HAP-1 (cell line): ENCODE measurements at regions not wholly inside any gene's neighbourhood (a gene's known extent, or its start where the extent isn't known, plus 50 kb on each side); places are given as distances from the start of the nearest gene placed in this dataset.

Experiments used
- DNase-seq, 2 experiments: peaks; one replicate each; pipeline ENCODE4 v3.0.0-alpha.2; 2016 to 2020; ENCODE audit warnings: low spot score in 2 of 2
- H3K27me3 ChIP-seq: fragments of 250-450 bp; sonication (Bioruptor Pico); 2 replicates; pipeline ENCODE4 v1.5.1; 2020; ENCODE audit warnings: low read depth, mild to moderate bottlenecking, moderate library complexity
- H3K36me3 ChIP-seq: fragments of 250-450 bp; sonication (Bioruptor Pico); replicated peaks from 2 replicates; pipeline ENCODE4 v1.5.1; 2020; ENCODE audit warnings: mild to moderate bottlenecking
- H3K4me1 ChIP-seq: fragments of 250-450 bp; sonication (Bioruptor Pico); 2 replicates; pipeline ENCODE4 v1.5.1; 2020; ENCODE audit warnings: mild to moderate bottlenecking
- H3K4me3 ChIP-seq: fragments of 250-450 bp; sonication (Bioruptor Pico); 2 replicates; pipeline ENCODE4 v1.5.1; 2020; ENCODE audit warnings: mild to moderate bottlenecking, moderate library complexity
- H3K9me3 ChIP-seq: fragments of 250-450 bp; sonication (Bioruptor Pico); 2 replicates; pipeline ENCODE4 v1.5.1; 2020; ENCODE audit warnings: mild to moderate bottlenecking, moderate library complexity
- in situ Hi-C: fragments of 300-500 bp; cut with MboI; formaldehyde crosslinking; loops from 3 replicates; pipeline ENCODE4 v1.14.3; 2020; ENCODE audit warnings: low sequenced_read_pairs, inconsistent platforms, mixed read lengths

DNA sequence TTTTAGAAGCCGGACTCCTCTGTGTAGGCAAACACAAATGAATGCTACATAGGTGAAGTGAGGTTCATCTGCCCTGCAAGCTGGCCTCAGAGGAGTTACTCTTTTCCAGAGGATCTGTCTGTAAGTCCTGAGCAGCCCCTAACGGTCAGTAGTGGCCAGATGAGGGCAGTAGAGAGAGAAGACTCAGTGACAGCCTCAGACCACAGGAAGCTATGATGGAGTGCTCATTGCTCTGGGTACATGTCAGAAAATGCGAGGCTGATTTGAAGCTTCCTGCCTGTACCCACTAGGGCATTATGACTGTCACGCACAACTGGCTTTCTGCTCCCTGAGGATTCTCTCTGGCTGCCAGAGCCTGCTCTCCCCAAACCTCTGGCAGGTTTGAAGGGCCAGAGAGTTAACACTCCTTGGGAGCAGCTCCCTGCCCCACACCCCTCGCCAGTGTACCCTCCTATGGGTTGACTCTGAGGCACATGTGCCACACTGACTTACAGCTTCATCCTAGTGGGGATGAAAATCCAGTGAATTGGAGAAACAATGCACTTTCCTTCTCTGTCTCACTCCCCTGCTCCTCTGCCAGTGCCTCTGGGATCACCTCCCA, 141.5 kb downstream of the GABRG2 start:
- DNase-seq, result peak; percentile 16 to 69
- Histone ChIP-seq H3K27me3 (no peaks in the 10 kb centered on the region), H3K9me3 (no peaks in the 10 kb centered on the region), H3K4me3 (no peak overlapping the region), H3K4me1 (no peaks in the 10 kb centered on the region), H3K36me3 (no peaks in the 10 kb centered on the region)
- in situ Hi-C loops, result no loop called here

DNA sequence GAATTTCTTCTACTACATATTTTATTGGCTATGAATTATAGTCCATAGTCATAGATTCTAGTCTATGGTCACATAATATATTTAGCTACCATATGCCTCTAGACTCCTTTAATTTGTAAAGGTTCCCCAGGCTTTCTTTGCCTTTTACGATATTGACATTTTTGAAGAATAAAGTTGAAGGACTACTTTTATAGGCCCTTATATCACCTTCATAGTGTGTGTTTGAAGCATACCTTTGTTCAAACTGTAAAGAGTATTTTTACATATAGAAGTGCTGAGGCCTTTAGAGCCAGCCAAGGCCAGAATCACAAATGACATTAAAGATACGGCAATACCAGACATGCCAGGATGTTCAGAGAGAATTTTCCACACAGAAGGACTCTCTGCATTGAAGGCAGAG, 147.0 kb downstream of the GABRG2 start:
- no peaks in the 10 kb centered on the region for H3K4me1 ChIP-seq
- H3K36me3 ChIP-seq, result no peaks in the 10 kb centered on the region
- H3K4me3 ChIP-seq, result no peak overlapping the region
- H3K27me3 ChIP-seq, result no peaks in the 10 kb centered on the region
- H3K9me3 ChIP-seq, result no peaks in the 10 kb centered on the region
- no peak for DNase-seq
- in situ Hi-C loops, result no loop called here

- Histone ChIP-seq H3K36me3 (no peaks in the 10 kb centered on the region), H3K4me1 (no peaks in the 10 kb centered on the region), H3K9me3 (no peaks in the 10 kb centered on the region), H3K4me3 (no peak overlapping the region), H3K27me3 (no peaks in the 10 kb centered on the region)
- in situ Hi-C loops, result no loop called here
- DNase-seq, result no peak
Observed at GRCh38 chr5:162217037-162217436, 149.5 kb downstream of the GABRG2 start.

- no peak for DNase-seq
- Histone ChIP-seq H3K4me1 (no peaks in the 10 kb centered on the region), H3K9me3 (no peaks in the 10 kb centered on the region), H3K4me3 (no peak overlapping the region), H3K36me3 (no peaks in the 10 kb centered on the region), H3K27me3 (no peaks in the 10 kb centered on the region)
- in situ Hi-C loops, result no loop called here
Observed at GRCh38 chr5:162221910-162222309, 154.3 kb downstream of the GABRG2 start.

DNA sequence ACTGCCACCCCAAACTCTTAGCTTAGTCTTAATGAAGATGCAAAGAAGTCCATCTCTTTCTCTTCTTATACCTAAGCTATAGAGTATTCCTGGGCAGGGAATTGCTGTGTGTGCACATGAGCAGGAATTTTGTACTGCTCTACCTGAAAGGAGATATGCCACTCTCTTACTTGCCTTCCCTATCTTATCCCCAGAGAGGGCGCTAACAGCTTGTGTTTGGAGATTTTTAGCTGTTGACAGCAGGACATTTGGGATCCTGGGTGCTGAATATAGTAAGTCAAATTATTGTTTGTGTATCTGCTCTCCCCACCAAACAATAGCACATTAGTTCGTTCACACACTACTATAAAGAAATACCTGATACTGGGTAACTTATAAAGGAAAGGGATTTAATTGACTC, 159.5 kb downstream of the GABRG2 start:
- Histone ChIP-seq H3K4me1 (no peaks in the 10 kb centered on the region), H3K36me3 (no peaks in the 10 kb centered on the region), H3K4me3 (no peak overlapping the region), H3K27me3 (no peaks in the 10 kb centered on the region), H3K9me3 (no peaks in the 10 kb centered on the region)
- in situ Hi-C loops, result no loop called here
- no peak for DNase-seq

GRCh38 chr5:162230348-162230747, 162.8 kb downstream of the GABRG2 start:
- H3K27me3 ChIP-seq, result no peaks in the 10 kb centered on the region
- H3K4me1 ChIP-seq, result no peaks in the 10 kb centered on the region
- no peaks in the 10 kb centered on the region for H3K9me3 ChIP-seq
- no peak overlapping the region for H3K4me3 ChIP-seq
- no peaks in the 10 kb centered on the region for H3K36me3 ChIP-seq
- DNase-seq, result no peak
- in situ Hi-C loops, result no loop called here

DNA sequence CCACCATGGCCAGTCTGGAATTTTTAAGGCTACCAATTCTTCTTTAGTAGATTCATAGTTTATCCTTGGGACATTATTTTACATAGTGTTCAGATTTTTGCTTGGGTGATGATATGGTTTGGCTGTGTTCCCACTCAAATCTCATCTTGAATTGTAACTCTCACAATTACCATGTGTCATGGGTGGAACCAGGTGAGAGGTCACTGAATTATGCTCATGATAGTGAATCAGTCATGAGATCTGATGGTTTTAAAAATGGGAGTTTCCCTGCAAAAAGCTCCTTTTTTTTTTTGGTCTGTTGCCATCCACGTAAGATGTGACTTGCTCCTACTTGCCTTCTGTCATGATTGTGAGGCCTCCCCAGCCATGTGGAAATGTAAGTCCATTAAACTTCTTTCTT, 163.9 kb downstream of the GABRG2 start:
- in situ Hi-C loops, result no loop called here
- Histone ChIP-seq H3K36me3 (no peaks in the 10 kb centered on the region), H3K4me3 (no peak overlapping the region), H3K27me3 (no peaks in the 10 kb centered on the region), H3K9me3 (no peaks in the 10 kb centered on the region), H3K4me1 (no peaks in the 10 kb centered on the region)
- no peak for DNase-seq

DNA sequence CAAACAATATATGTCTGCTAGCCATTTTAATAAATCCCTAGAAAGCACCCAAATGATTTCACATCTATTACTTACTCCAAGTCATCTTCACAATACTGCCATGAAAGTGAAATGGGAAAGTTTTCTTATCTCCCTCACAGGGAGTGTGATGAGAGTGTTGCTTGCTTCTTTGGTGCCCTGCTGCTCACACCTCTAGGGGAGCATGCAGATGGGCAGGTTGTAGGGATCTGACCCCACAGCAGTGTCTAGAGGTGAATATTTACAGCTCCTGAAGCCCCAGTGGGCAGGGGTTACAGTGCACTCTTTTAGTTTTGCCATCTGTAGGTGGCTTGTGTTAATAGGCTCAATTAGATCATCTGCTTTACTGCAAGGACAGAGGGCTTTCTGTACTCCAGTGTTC, 173.2 kb downstream of the GABRG2 start:
- in situ Hi-C loops, result no loop called here
- DNase-seq, result no peak
- Histone ChIP-seq H3K4me1 (no peaks in the 10 kb centered on the region), H3K27me3 (no peaks in the 10 kb centered on the region), H3K36me3 (no peaks in the 10 kb centered on the region), H3K9me3 (no peaks in the 10 kb centered on the region), H3K4me3 (no peak overlapping the region)

- Histone ChIP-seq H3K4me1 (no peaks in the 10 kb centered on the region), H3K4me3 (no peak overlapping the region), H3K9me3 (no peaks in the 10 kb centered on the region), H3K36me3 (no peaks in the 10 kb centered on the region), H3K27me3 (no peaks in the 10 kb centered on the region)
- no peak for DNase-seq
- in situ Hi-C loops, result no loop called here
Observed at GRCh38 chr5:162242416-162242815, 174.8 kb downstream of the GABRG2 start.

GRCh38 chr5:162243651-162244050, 176.1 kb downstream of the GABRG2 start:
- Histone ChIP-seq H3K4me3 (no peak overlapping the region), H3K27me3 (no peaks in the 10 kb centered on the region), H3K4me1 (no peaks in the 10 kb centered on the region), H3K9me3 (no peaks in the 10 kb centered on the region), H3K36me3 (no peaks in the 10 kb centered on the region)
- in situ Hi-C loops, result no loop called here
- no peak for DNase-seq

DNA sequence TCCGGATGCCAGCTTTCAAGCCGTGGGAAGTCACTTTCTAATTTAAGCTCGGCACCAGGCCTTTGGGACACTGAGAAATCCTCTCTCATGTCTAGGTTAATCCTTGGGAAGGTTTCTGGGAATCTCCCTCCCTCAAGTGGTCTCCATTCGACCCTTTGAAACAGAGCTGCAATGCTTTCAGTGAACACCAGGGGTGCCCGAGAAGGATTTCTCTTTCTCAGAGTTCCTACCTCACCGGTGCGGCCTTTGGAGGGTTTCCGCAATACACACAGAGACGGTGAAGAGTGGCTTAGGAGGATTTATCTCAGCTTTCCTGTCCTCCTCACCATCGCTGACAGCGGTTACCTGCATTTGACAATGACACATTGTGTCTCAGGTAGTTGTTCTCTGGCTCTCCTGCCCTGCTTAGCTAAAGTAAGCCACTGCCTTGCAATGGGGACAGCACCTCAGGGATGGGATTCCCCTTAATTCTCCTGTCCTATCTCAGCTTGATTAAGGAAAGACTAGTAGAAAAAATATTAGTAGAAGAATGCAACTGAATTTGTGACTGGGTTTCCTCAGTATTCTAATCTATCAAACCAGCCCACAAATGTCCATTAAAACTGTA, 180.6 kb downstream of the GABRG2 start:
- in situ Hi-C loops, result no loop called here
- Histone ChIP-seq H3K36me3 (no peaks in the 10 kb centered on the region), H3K27me3 (no peaks in the 10 kb centered on the region), H3K4me3 (no peak overlapping the region), H3K4me1 (no peaks in the 10 kb centered on the region), H3K9me3 (no peaks in the 10 kb centered on the region)
- DNase-seq, result peak in 1 of 2 experiments; percentile 63

DNA sequence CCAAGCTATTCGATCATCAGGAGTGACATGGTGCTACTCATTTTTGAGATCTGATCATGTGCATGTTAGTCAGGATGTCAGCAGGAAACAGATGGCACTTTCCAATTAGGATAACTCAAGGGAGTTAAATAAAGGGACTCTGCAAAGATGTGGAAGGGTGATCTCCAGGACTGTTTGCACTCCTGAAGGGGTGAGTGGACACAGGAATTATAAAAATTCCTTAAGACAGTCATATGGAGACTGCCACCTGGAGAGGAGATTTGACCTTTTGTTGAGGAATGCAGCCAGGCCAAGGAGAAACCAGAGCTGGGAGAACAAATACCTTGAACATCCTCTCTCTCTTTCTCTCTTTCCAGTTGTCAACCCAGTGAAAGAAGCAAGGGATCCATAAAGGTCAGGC, 189.1 kb downstream of the GABRG2 start:
- no peaks in the 10 kb centered on the region for H3K9me3 ChIP-seq
- no peak overlapping the region for H3K4me3 ChIP-seq
- no peaks in the 10 kb centered on the region for H3K36me3 ChIP-seq
- H3K27me3 ChIP-seq, result no peaks in the 10 kb centered on the region
- no peaks in the 10 kb centered on the region for H3K4me1 ChIP-seq
- in situ Hi-C loops, result no loop called here
- DNase-seq, result no peak

- Histone ChIP-seq H3K9me3 (no peaks in the 10 kb centered on the region), H3K27me3 (no peaks in the 10 kb centered on the region), H3K36me3 (no peaks in the 10 kb centered on the region), H3K4me3 (no peak overlapping the region), H3K4me1 (no peaks in the 10 kb centered on the region)
- in situ Hi-C loops, result no loop called here
- DNase-seq, result no peak
Observed at GRCh38 chr5:162268694-162269481, 201.3 kb downstream of the GABRG2 start.

DNA sequence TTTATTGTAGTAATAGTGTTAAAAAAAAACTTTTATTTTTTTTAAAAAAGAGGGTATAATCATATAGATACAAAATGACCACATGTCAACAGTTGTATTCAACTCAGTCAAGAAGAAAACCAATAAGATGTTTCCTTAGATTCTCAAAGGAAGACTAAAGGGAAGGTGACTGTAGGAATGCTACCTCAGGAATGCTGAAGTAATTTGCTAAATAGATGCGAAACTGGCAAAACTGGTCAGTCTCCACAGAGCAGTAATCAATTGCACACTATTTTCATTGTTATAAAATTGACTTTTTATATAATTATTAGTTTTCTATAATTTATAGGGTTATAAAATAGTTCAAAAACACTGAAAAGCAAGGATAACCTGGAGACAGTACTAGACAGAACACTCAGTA, 204.8 kb downstream of the GABRG2 start:
- Histone ChIP-seq H3K9me3 (no peaks in the 10 kb centered on the region), H3K36me3 (no peaks in the 10 kb centered on the region), H3K27me3 (no peaks in the 10 kb centered on the region), H3K4me3 (no peak overlapping the region), H3K4me1 (no peaks in the 10 kb centered on the region)
- no peak for DNase-seq
- in situ Hi-C loops, result no loop called here
